Thoracic aorta (tissue), 2 donors: ENCODE measurements at regions not wholly inside any gene's neighbourhood (a gene's known extent, or its start where the extent isn't known, plus 50 kb on each side); places are given as distances from the start of the nearest gene placed in this dataset.

ENCODE experiments used
- ATAC-seq: fragments of 150-250 bp; one replicate; pipeline ENCODE4 v1.8.0; 2017; ENCODE audit warnings: low read depth; ENCODE audit not compliant: insufficient number of reproducible peaks, low FRiP score
- DNase-seq: peaks from one replicate; pipeline ENCODE4 v3.0.0-alpha.2; 2020; ENCODE audit warnings: low spot score
- H3K27ac ChIP-seq, 2 donors: fragments of 200-600 bp; sonication (generic); 1 replicate in 1 of 2; 2 replicates in 1 of 2; pipeline ENCODE4 v1.5.1; 2016; ENCODE audit warnings: mild to moderate bottlenecking in 2 of 2, moderate library complexity in 2 of 2
- H3K27me3 ChIP-seq: fragments of 200-600 bp; sonication (generic); replicated peaks from 2 replicates; pipeline ENCODE4 v1.6.0; 2016; ENCODE audit warnings: mild to moderate bottlenecking; ENCODE audit not compliant: insufficient read depth
- H3K36me3 ChIP-seq: fragments of 200-600 bp; sonication (generic); one replicate; pipeline ENCODE4 v1.5.1; 2016
- H3K4me1 ChIP-seq, 2 donors: fragments of 200-600 bp; sonication (generic); 1 replicate in 1 of 2; 2 replicates in 1 of 2; pipeline versions ENCODE4 v1.5.1 to v1.6.0; 2016; ENCODE audit warnings: low read depth in 2 of 2, mild to moderate bottlenecking in 1 of 2; ENCODE audit not compliant: control insufficient read depth in 1 of 2
- H3K4me3 ChIP-seq: fragments of 200-600 bp; sonication (generic); 2 replicates; pipeline ENCODE4 v1.5.1; 2016; ENCODE audit warnings: mild to moderate bottlenecking
- H3K9me3 ChIP-seq: fragments of 200-600 bp; sonication (generic); 2 replicates; pipeline ENCODE4 v1.5.1; 2016
- TF ChIP-seq, protein P1 (sequence below): fragments of 200-600 bp; sonication (generic); IDR thresholded peaks from one replicate; pipeline ENCODE4 v1.5.1; 2019; ENCODE audit warnings: antibody characterized with exemption

DNA sequence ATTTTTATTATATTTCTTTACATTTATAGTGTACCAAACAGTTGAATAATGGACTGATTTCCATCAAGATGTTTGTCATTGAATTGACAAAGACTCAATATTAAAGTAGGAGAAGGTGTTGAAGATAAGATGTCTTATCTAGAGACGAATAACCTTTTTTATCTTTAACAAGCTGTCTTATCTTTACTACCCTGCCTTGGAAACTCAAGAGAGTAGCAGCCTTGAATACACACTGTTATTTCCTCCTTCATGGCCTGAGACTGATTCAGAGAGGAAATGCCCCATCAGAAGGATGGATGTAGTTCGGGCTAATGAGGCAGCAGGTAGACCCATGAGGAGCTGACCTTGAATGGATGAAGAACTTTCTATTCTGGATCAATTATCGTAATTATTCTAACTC, 365.1 kb upstream of the SEMA6D start:
- Histone ChIP-seq H3K36me3 (no peaks in the 10 kb centered on the region), H3K9me3 (no peaks in the 10 kb centered on the region), H3K4me3 (no peak overlapping the region), H3K27ac (no peak overlapping the region), H3K4me1 (no peaks in the 10 kb centered on the region), H3K27me3 (no peaks in the 10 kb centered on the region)
- TF ChIP-seq, protein P1, sequence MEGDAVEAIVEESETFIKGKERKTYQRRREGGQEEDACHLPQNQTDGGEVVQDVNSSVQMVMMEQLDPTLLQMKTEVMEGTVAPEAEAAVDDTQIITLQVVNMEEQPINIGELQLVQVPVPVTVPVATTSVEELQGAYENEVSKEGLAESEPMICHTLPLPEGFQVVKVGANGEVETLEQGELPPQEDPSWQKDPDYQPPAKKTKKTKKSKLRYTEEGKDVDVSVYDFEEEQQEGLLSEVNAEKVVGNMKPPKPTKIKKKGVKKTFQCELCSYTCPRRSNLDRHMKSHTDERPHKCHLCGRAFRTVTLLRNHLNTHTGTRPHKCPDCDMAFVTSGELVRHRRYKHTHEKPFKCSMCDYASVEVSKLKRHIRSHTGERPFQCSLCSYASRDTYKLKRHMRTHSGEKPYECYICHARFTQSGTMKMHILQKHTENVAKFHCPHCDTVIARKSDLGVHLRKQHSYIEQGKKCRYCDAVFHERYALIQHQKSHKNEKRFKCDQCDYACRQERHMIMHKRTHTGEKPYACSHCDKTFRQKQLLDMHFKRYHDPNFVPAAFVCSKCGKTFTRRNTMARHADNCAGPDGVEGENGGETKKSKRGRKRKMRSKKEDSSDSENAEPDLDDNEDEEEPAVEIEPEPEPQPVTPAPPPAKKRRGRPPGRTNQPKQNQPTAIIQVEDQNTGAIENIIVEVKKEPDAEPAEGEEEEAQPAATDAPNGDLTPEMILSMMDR = no peak
- no peak for ATAC-seq
- no peak for DNase-seq

DNA sequence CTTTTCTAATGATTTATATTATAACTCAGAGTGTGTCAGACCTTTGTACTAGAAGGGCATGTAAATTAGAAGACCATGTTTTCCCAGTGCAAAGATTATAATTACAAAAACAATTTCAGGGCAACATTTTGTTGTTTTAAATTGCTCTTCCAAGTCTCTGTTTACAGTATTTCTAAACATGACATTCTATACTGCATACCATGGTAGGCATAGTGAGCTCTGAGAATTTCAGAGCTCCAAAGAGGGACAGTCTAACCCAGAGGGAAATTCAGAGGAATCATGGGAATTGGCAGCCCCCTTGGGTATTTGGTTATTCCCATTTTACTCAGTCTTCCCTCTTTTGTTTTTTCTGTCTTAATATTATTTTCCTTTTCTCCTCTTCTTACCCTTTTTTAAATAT, 361.5 kb upstream of the SEMA6D start:
- TF ChIP-seq, protein P1 = no peak
- ATAC-seq (no peak), DNase-seq (no peak)
- no peaks in the 10 kb centered on the region for H3K27me3 ChIP-seq
- no peaks in the 10 kb centered on the region for H3K4me1 ChIP-seq
- H3K9me3 ChIP-seq = no peaks in the 10 kb centered on the region
- H3K36me3 ChIP-seq = no peaks in the 10 kb centered on the region
- H3K27ac ChIP-seq = no peak overlapping the region
- no peak overlapping the region for H3K4me3 ChIP-seq

DNA sequence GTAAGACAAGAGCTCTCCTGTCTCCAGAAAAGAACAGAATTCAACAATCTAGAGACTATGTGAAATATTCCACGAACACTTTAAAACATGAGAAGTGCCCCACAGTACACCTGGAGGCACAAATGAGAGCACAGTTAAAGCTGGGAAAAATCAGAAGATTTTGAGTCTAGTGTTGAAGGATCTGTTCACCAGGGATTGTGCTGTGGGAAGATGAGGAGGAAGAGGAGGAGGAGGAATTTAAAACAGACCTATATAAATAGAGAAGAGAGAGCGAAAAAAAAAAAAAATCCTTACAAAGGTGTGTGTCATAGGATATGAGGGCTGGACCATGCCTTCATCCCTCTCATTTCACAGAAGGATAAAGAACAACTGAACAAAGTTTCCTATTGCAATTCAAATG, 361.0 kb upstream of the SEMA6D start:
- TF ChIP-seq, protein P1 = no peak

DNA sequence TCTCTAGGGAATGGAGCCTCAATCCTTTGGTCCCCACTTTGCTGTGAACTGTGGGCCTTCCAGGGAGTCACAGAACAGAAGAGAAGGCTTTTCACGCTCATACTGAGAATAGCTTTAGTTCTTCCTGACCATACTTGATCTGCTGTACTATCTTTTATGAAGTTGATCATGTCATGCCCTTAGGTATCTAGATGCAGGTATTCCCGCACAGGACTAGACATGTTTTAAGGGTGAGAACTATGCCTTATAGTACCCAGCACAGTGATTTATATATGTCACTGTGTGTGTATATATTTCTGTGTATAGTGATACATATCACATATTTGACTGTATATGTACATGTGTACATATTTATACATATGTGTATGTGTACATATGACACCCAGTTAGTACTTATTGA, 358.4 kb upstream of the SEMA6D start:
- Histone ChIP-seq H3K27me3 (no peaks in the 10 kb centered on the region), H3K4me3 (no peak overlapping the region), H3K36me3 (no peaks in the 10 kb centered on the region), H3K9me3 (no peaks in the 10 kb centered on the region), H3K4me1 (no peaks in the 10 kb centered on the region), H3K27ac (no peak overlapping the region)
- TF ChIP-seq, protein P1 = no peak
- no peak for ATAC-seq
- no peak for DNase-seq

More for the DNA sequence above, 361.0 kb upstream of the SEMA6D start:
- Histone ChIP-seq H3K9me3 (no peaks in the 10 kb centered on the region), H3K36me3 (no peaks in the 10 kb centered on the region), H3K4me3 (no peak overlapping the region), H3K27me3 (no peaks in the 10 kb centered on the region), H3K4me1 (no peaks in the 10 kb centered on the region), H3K27ac (no peak overlapping the region)
- no peak for ATAC-seq
- DNase-seq = no peak

DNA sequence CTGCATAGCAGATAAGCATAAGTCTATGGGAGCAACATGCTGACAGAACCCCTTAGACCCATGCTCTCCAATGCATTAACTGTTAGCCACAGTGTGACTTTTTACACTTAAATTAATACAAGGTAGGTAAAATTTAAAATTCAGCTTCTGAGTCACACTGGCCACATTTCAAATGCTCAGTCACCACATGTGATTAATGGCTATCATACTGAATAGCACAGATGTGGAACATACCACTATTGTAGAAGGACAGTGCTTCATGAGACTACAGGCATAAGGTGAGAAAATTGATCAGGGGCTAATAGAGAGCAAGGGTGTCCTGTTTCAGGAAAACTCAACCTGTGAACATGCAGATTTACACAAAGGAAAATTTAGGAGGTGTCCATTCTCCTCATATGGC, 357.0 kb upstream of the SEMA6D start:
- H3K36me3 ChIP-seq = no peaks in the 10 kb centered on the region
- no peak overlapping the region for H3K4me3 ChIP-seq
- no peak for DNase-seq
- TF ChIP-seq, protein P1 = no peak
- ATAC-seq = no peak
- no peaks in the 10 kb centered on the region for H3K27me3 ChIP-seq
- H3K4me1 ChIP-seq = no peaks in the 10 kb centered on the region
- H3K27ac ChIP-seq = no peak overlapping the region
- no peaks in the 10 kb centered on the region for H3K9me3 ChIP-seq
